Testis (tissue), 2 donors: ENCODE measurements at regions not wholly inside any gene's neighbourhood (a gene's known extent, or its start where the extent isn't known, plus 50 kb on each side); places are given as distances from the start of the nearest gene placed in this dataset.

Experiments used
- CTCF ChIP-seq, 3 experiments: fragments of 450-650 bp in 2 of 3; fragments of 200-600 bp in 1 of 3; sonication (generic) in 1 of 3; IDR thresholded peaks; one replicate each; pipeline ENCODE4 v1.5.1; 2016 to 2019; ENCODE audit warnings: antibody characterized with exemption in 3 of 3, mild to moderate bottlenecking in 2 of 3, moderate library complexity in 1 of 3
- POLR2A ChIP-seq: fragments of 450-650 bp; IDR thresholded peaks from one replicate; pipeline ENCODE4 v1.6.1; 2017; ENCODE audit warnings: antibody characterized with exemption, mild to moderate bottlenecking, moderate library complexity

DNA sequence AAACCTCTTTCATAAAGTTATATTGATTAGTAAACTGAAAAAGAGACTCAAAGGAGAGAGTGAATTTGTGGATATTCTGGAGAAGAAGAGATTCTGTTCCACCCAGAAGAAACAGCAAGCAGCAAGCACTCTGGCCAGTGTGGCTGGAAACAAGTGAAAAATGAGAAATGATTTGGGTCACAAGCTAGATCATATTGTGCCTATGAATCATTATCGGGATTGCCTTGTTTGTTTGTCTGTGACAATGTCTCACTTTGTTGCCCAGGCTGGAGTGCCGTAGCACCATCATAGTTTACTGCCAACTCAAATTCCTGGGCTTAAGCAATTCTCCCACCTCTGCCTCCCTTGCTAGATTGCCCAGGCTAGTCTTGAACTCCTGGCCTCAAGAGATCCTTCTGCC is 106.5 kb upstream of the LOC128125822 start:
- TF ChIP-seq POLR2A (no peak), CTCF (IDR thresholded peaks at IDR 0.05) (no peak)
